IPS-18c (cell line): ENCODE measurements at regions not wholly inside any gene's neighbourhood (a gene's known extent, or its start where the extent isn't known, plus 50 kb on each side); places are given as distances from the start of the nearest gene placed in this dataset.
"Not testable (repeated sequence)": the region's sequence is repeated elsewhere in the genome, so short reads cannot be mapped to it uniquely, and the experiment has no call there.

Source experiments
- H3K4me3 ChIP-seq: 2 replicates; pipeline ENCODE4 v1.7.0; 2013; ENCODE audit warnings: low read depth, mild to moderate bottlenecking, low read length, moderate library complexity; ENCODE audit not compliant: insufficient read depth
- H3K9me3 ChIP-seq: one replicate; pipeline ENCODE4 v1.6.1; 2013; ENCODE audit warnings: mild to moderate bottlenecking, low read length, moderate library complexity; ENCODE audit not compliant: control insufficient read depth, insufficient read depth

DNA sequence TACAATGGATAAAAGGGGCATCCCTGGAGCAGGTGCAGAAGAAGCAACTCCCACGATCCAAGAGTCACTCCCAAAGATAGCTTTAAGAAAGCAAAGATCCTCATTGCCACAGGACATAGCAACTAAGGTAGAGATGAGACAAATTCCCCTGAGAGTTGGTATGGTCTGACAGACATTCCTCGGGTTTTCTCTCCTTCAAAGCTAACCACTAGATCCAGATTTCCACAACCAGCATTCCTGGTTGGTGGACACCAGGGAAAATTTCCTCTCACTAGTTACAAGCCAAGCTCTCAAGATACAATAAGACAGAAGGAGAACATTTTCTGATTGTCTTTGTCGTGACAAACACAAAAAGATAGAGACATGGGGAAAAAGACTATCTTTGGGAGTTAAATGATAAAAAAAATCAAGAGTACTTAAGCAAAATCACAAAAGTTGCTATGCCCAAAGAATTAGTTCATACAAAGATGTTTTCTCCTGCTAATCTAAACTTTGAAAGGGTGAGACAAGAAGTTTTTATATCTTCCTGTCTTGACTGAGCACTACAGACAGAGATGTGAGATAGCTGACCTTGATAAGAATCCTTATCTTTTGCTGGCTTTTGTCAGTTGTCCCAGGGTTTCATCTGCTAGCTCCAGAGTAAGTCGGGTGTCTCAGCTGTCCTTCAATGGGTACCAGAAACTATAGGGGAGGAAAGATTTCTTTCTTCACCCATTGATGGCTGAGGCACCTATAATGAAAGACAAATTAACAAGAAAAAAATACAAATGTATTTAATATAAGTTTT, 200.5 kb downstream of the CENPC start:
- Histone ChIP-seq H3K4me3 (no peak overlapping the region), H3K9me3 (no peaks in the 10 kb centered on the region)

GRCh38 chr4:67343199-67343598, 202.1 kb downstream of the CENPC start:
- Histone ChIP-seq H3K9me3 (no peaks in the 10 kb centered on the region), H3K4me3 (no peak overlapping the region)

DNA sequence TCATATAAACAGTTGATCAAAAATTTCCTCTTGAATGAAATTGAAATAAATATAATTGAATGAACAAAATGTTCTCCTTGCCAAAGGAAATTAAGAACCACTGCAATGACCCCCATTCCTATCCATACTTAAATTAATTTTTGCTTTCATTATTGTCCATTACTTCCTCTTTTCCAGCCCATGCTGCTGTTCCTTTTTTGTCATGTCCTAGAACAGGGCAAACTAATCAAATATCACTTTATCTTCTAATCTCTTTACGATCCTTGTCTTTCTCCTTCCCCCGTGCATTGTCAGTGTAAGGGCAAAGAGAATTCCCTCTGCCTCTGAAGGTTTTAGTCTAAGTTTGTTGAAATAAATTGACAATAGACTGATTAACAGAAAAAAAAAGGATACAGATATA, 203.0 kb downstream of the CENPC start:
- no peak overlapping the region for H3K4me3 ChIP-seq

DNA sequence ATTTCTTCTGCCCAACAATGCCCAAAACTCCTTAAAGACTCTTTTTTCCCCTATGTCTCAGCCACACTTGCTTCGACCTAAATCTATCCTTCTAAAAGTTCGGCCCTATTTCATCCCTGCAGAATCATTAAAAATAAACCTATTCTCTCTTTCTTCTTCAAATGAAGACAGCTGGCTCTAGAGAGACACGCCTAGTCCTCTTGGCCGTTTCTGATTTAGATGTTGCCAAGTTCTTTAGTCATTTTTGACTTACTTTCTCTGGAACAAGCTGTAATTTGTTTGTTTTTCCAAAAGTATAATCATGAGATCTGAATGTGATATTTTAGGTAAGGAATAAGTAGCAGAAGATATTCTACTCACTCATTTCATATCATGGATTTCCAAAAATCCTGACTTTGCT, 211.6 kb downstream of the CENPC start:
- Histone ChIP-seq H3K4me3 (no peak overlapping the region), H3K9me3 (no peaks in the 10 kb centered on the region)

More for the DNA sequence above, 203.0 kb downstream of the CENPC start:
- no peaks in the 10 kb centered on the region for H3K9me3 ChIP-seq

GRCh38 chr4:67332627-67333026, 212.7 kb downstream of the CENPC start:
- Histone ChIP-seq H3K4me3 (no peak overlapping the region), H3K9me3 (no peaks in the 10 kb centered on the region)

GRCh38 chr4:67328393-67328792, 216.9 kb downstream of the CENPC start:
- H3K4me3 ChIP-seq, result no peak overlapping the region
- H3K9me3 ChIP-seq, result no peaks in the 10 kb centered on the region

- Histone ChIP-seq H3K9me3 (no peaks in the 10 kb centered on the region), H3K4me3 (no peak overlapping the region)
These were observed 217.4 kb downstream of the CENPC start for GRCh38 chr4:67328018-67328278.

DNA sequence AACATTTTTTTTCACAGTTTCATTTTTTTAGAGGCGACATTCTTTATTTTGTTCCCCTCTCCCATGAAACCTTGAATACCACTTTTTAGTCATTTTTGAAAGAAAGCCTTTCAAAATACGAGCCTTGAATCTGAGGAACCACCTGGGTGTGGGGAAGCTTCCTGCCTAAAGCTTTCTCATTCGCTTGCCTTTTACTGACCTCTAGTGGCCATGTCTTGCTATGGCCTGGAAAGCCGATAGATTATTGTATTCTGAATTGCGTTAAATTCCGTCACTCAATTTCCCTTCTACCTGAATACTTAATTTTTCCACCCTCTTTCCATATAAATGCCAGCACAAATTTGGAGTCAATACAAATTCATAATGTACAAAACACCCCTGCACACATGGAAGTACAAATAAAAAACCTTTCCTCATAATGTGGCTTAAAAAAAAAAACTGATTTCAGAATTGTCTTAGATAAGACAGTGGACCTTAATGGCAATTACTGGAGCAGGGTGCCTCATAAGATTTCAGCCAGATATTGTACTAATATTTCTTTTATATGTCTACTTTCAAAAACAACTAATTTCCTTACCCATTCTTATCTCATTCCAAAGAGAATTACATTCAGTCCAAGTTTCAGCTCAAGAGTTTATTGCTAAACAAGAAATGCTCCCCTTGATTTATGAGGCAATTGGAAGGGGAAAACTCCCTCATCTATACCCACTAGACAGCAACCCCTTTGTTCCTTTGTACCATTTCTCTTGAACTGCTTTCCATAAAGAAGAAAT, 217.9 kb downstream of the CENPC start:
- H3K9me3 ChIP-seq, result no peaks in the 10 kb centered on the region
- H3K4me3 ChIP-seq, result no peak overlapping the region

DNA sequence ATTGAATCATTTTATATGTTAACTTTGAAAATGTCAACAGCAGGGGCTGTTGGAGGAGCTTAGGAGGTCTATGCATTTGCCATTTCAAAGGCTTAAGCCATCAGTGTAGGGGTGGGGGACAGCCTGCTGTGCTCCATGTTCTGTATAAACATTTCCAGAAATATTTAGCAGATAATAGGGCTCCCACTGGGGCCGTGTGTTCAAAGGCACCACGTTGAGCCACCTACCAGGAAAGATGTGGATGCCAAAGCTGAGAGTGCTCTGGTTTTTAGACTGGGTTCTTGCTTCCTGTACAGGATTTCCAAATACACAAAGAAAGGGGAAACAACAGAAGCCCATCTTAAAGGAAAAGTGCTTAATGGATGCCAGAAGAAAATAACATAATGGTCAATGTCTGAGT, 219.5 kb downstream of the CENPC start:
- Histone ChIP-seq H3K9me3 (no peaks in the 10 kb centered on the region), H3K4me3 (no peak overlapping the region)

GRCh38 chr4:67320645-67321044, 224.7 kb downstream of the CENPC start:
- Histone ChIP-seq H3K9me3 (no peaks in the 10 kb centered on the region), H3K4me3 (no peak overlapping the region)

DNA sequence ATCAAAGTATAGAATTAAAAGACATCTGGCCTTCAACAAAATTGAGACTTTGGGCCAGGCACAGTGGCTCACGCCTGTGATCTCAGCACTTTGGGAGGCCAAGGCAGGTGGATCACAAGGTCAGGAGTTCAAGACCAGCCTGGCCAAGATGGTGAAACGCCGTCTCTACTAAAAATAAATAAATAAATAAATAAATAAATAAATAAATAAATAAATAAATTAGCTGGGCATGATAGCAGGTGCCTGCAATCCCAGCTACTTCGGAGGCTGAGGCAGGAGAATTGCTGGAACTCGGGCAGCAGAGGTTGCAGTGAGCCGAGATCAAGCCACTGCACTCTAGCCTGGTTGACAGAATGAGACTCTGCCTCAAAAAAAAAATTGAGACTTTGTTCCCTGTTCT, 225.7 kb downstream of the CENPC start:
- not testable (repeated sequence) for H3K9me3 ChIP-seq, H3K4me3 ChIP-seq

- not testable (repeated sequence) for H3K9me3 ChIP-seq, H3K4me3 ChIP-seq
These were observed 244.7 kb downstream of the CENPC start for GRCh38 chr4:67300497-67301185.

GRCh38 chr4:67292636-67293035, 252.7 kb downstream of the CENPC start:
- Histone ChIP-seq H3K4me3 (no peak overlapping the region), H3K9me3 (peaks cover 2% of the 10 kb centered on the region)

DNA sequence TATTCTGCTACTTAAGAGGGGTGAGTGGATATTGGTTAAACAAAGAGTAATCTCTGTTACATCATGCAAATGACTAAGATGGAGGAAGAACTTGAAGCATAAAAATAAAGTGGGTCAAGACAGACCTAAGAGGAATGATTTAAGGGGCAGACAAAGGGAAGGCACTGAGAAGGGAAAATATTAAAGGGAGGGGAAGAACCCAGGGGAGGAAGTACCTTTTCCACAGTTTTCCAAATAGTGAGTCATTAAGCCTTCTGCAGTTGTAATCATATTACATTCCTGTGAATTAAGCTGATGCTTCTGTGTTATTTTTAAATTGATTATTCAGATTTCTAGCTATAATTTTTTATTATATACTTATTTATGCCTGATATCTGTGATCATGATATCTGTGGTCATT, 253.3 kb downstream of the CENPC start:
- Histone ChIP-seq H3K4me3 (no peak overlapping the region), H3K9me3 (peaks cover 2% of the 10 kb centered on the region)

DNA sequence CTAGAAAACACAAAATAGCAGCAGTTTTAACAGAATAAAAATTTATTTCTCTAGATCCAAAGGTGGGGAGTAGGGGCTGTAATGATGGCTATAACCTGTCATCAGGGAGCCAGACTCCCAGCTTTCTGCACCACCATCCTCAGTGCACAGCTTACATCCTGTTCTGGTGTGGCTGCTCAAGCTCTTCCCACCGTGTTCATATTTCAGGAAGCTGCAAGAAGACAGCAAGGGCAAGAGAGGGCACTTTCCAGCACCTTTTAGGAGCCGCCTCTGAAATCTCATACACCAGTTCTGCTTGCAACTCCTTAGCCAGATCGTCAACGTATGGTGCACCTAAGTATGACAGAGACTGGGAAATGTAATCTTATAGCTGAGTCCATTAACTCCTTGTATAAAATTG, 253.7 kb downstream of the CENPC start:
- Histone ChIP-seq H3K9me3 (peaks cover 3% of the 10 kb centered on the region), H3K4me3 (no peak overlapping the region)

DNA sequence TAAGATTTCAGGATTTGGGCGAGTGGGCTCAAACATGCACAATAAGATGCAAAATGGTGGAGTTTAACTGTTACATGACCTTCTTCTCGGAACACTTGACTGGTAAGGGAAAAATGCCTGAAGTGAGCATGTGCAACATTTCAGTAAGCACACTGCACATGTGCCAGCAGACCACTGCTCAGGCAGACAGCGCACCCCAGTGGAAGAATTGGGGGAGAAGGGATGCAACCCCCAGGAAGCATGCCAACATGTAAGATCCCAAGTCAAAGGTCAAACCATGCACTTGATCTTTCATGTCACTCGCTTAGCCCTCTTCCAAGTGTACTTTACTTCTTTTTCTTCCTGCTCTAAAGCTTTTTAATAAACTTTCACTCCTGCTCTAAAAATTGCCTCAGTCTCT, 256.3 kb downstream of the CENPC start:
- no peak overlapping the region for H3K4me3 ChIP-seq
- peaks cover 4% of the 10 kb centered on the region for H3K9me3 ChIP-seq

DNA sequence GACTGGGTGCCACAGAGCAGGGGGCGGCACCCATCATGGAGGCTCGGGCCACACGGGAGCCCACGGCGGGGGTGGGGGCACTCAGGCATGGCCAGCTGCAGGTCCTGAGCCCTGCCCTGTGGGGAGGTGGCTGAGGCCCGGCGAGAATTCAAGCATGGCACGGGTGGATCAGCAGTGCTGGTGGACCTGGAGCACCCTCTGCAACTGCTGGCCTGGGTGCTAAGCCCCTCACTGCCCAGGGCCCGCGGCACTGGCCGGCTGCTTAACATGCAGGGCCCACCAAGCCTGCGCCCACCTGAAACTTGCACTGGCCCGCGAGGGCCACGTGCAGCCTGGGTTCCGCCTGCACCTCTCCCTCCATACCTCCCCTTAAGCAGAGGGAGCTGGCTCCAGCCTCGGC, 258.6 kb downstream of the CENPC start:
- peaks cover 4% of the 10 kb centered on the region for H3K9me3 ChIP-seq

DNA sequence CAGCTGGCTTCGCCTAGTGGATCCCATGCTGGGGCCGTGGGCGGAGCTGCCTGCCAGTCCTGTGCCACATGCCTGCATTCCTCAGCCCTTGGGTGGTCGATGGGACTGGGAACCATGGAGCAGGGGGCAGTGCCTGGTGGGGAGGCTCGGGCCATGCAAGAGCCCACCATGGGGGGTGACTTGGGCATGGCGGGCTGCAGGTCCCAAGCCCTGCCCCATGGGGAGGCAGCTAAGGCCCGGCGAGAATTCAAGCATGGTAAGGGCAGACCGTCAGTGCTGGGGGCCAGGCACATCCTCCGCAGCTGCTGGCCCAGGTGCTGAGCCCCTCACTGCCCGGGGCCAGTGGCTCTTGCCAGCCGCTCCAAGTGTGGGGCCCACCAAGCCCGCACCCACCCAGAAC, 262.6 kb downstream of the CENPC start:
- Histone ChIP-seq H3K9me3 (peaks cover 5% of the 10 kb centered on the region), H3K4me3 (no peak overlapping the region)

More for the DNA sequence above, 258.6 kb downstream of the CENPC start:
- no peak overlapping the region for H3K4me3 ChIP-seq
